Endodermal cell (in vitro differentiated cells): ENCODE measurements at regions not wholly inside any gene's neighbourhood (a gene's known extent, or its start where the extent isn't known, plus 50 kb on each side); places are given as distances from the start of the nearest gene placed in this dataset.

ENCODE experiments used
- DNase-seq: peaks from one replicate; pipeline ENCODE4 v3.0.0-alpha.2; 2017
- H3K27ac ChIP-seq: 2 replicates; pipeline ENCODE4 v1.5.1; 2013; ENCODE audit warnings: mild to moderate bottlenecking, low read depth, low read length, moderate library complexity
- H3K27me3 ChIP-seq: 2 replicates; pipeline ENCODE4 v1.6.1; 2013; ENCODE audit warnings: mild to moderate bottlenecking, low read length, moderate library complexity; ENCODE audit not compliant: insufficient read depth, control insufficient read depth, poor library complexity, severe bottlenecking
- H3K36me3 ChIP-seq: 2 replicates; pipeline ENCODE4 v1.7.0; 2013; ENCODE audit warnings: mild to moderate bottlenecking, low read length, moderate library complexity; ENCODE audit not compliant: control insufficient read depth, insufficient read depth
- H3K4me1 ChIP-seq: one replicate; pipeline ENCODE4 v1.7.0; 2013; ENCODE audit warnings: low read length; ENCODE audit not compliant: control insufficient read depth, insufficient read depth
- H3K4me3 ChIP-seq: 2 replicates; pipeline ENCODE4 v1.5.1; 2013; ENCODE audit warnings: mild to moderate bottlenecking, low read length, moderate library complexity
- H3K9ac ChIP-seq: 2 replicates; pipeline ENCODE4 v1.6.1; 2013; ENCODE audit warnings: mild to moderate bottlenecking, low read length, moderate library complexity; ENCODE audit not compliant: poor library complexity, severe bottlenecking; ENCODE audit errors: extremely low read depth
- H3K9me3 ChIP-seq: 2 replicates; pipeline ENCODE4 v1.6.1; 2013; ENCODE audit warnings: mild to moderate bottlenecking, low read length, moderate library complexity; ENCODE audit not compliant: control insufficient read depth
- H3K27ac Mint-ChIP-seq: 2 replicates; pipeline ENCODE4 v1.8.0; 2020; ENCODE audit warnings: mixed read lengths
- H3K27me3 Mint-ChIP-seq: 2 replicates; pipeline ENCODE4 v1.8.0; 2021; ENCODE audit warnings: mild to moderate bottlenecking, mixed read lengths; ENCODE audit not compliant: insufficient read depth
- H3K36me3 Mint-ChIP-seq: 2 replicates; pipeline ENCODE4 v1.8.0; 2020; ENCODE audit warnings: low read depth, mixed read lengths
- H3K4me1 Mint-ChIP-seq: 2 replicates; pipeline ENCODE4 v1.8.0; 2020; ENCODE audit warnings: mixed read lengths
- H3K4me3 Mint-ChIP-seq: 2 replicates; pipeline ENCODE4 v1.8.0; 2020; ENCODE audit warnings: mild to moderate bottlenecking, moderate library complexity, mixed read lengths
- H3K9me3 Mint-ChIP-seq: 2 replicates; pipeline ENCODE4 v1.8.0; 2020; ENCODE audit warnings: mild to moderate bottlenecking, mixed read lengths
- WGBS, 2 experiments: methylation state at CpG; one replicate each; pipeline versions ENCODE4 v1.1.5 to v1.1.7; 2013; ENCODE audit warnings: missing lambda C conversion rate in 2 of 2, mixed read lengths in 1 of 2; ENCODE audit not compliant: insufficient coverage in 1 of 2, insufficient read length in 1 of 2; 5-methylcytosine and 5-hydroxymethylcytosine counted together
- TF ChIP-seq, protein P1 (sequence below): fragments of 200-600 bp; sonication (generic); conservative IDR thresholded peaks from 2 replicates; pipeline ENCODE4 v1.5.0; 2021; ENCODE audit warnings: antibody characterized with exemption, mild to moderate bottlenecking

- WGBS, 2 experiments: 83 to 100% methylated on average over 1 of the region's 1 CpG
- TF ChIP-seq, protein P1, sequence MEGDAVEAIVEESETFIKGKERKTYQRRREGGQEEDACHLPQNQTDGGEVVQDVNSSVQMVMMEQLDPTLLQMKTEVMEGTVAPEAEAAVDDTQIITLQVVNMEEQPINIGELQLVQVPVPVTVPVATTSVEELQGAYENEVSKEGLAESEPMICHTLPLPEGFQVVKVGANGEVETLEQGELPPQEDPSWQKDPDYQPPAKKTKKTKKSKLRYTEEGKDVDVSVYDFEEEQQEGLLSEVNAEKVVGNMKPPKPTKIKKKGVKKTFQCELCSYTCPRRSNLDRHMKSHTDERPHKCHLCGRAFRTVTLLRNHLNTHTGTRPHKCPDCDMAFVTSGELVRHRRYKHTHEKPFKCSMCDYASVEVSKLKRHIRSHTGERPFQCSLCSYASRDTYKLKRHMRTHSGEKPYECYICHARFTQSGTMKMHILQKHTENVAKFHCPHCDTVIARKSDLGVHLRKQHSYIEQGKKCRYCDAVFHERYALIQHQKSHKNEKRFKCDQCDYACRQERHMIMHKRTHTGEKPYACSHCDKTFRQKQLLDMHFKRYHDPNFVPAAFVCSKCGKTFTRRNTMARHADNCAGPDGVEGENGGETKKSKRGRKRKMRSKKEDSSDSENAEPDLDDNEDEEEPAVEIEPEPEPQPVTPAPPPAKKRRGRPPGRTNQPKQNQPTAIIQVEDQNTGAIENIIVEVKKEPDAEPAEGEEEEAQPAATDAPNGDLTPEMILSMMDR: no peak
- H3K27ac Mint-ChIP-seq: no peak overlapping the region
- no peaks in the 10 kb centered on the region for H3K4me1 ChIP-seq
- no peak overlapping the region for H3K4me3 Mint-ChIP-seq
- no peak overlapping the region for H3K9ac ChIP-seq
- peak overlapping the region; percentile 65 for H3K4me3 ChIP-seq
- no peaks in the 10 kb centered on the region for H3K27me3 Mint-ChIP-seq
- no peaks in the 10 kb centered on the region for H3K27me3 ChIP-seq
- peaks cover 24% of the 10 kb centered on the region for H3K9me3 Mint-ChIP-seq
- H3K36me3 ChIP-seq: no peaks in the 10 kb centered on the region
- H3K4me1 Mint-ChIP-seq: no peaks in the 10 kb centered on the region
- no peak for DNase-seq
- peaks cover 26% of the 10 kb centered on the region for H3K9me3 ChIP-seq
- H3K27ac ChIP-seq: no peak overlapping the region
- H3K36me3 Mint-ChIP-seq: peaks cover 5% of the 10 kb centered on the region
Measured at GRCh38 chr14:51504669-51505068, 147.0 kb upstream of the FRMD6 start.

DNA sequence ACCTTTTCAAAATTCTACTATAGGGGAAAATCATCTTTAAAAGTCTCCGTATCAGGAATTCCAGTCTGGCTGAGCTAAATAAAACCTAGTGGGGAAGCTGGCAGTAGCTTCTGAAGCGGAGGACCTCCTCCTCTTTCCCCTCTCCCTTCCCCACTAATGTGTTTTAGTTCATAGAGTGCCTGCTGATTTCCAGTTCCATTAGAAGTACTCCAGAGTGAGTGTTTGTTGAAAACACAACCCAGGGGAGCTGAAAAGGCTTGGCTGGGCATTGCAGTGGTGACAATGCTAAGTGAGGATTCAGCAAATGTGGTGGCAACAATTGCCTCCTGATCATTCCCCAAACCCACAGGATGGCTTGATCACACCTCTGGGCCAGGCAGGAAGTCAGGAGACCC lies 144.2 kb upstream of the FRMD6 start:
- H3K4me3 Mint-ChIP-seq: no peak overlapping the region
- Histone ChIP-seq H3K27ac (no peak overlapping the region), H3K4me1 (no peaks in the 10 kb centered on the region), H3K36me3 (no peaks in the 10 kb centered on the region), H3K9me3 (peaks cover 17% of the 10 kb centered on the region), H3K27me3 (no peaks in the 10 kb centered on the region), H3K4me3 (no peak overlapping the region), H3K9ac (no peak overlapping the region)
- peaks cover 12% of the 10 kb centered on the region for H3K9me3 Mint-ChIP-seq
- no peak for DNase-seq
- peaks cover 2% of the 10 kb centered on the region for H3K27me3 Mint-ChIP-seq
- TF ChIP-seq, protein P1: no peak
- H3K27ac Mint-ChIP-seq: no peak overlapping the region
- no peaks in the 10 kb centered on the region for H3K4me1 Mint-ChIP-seq
- 70% methylated on average over 2 of the region's 2 CpGs; no CpG with 5 or more reads in 1 of the 2 experiments for WGBS, 2 experiments
- H3K36me3 Mint-ChIP-seq: peaks cover under 1% of the 10 kb centered on the region

- Mint-ChIP-seq H3K9me3 (peaks cover 7% of the 10 kb centered on the region), H3K36me3 (no peaks in the 10 kb centered on the region), H3K27ac (no peak overlapping the region), H3K4me3 (no peak overlapping the region), H3K4me1 (no peaks in the 10 kb centered on the region), H3K27me3 (peaks cover 2% of the 10 kb centered on the region)
- no peak for DNase-seq
- peaks cover 15% of the 10 kb centered on the region for H3K9me3 ChIP-seq
- 86 to 91% methylated on average over 4 to 13 of the region's 13 CpGs for WGBS, 2 experiments
- TF ChIP-seq, protein P1: no peak
- H3K9ac ChIP-seq: no peak overlapping the region
- no peak overlapping the region for H3K4me3 ChIP-seq
- no peaks in the 10 kb centered on the region for H3K27me3 ChIP-seq
- H3K4me1 ChIP-seq: no peaks in the 10 kb centered on the region
- H3K36me3 ChIP-seq: no peaks in the 10 kb centered on the region
- H3K27ac ChIP-seq: no peak overlapping the region
Measured at GRCh38 chr14:51507906-51508511, 143.7 kb upstream of the FRMD6 start.
